NCI-H526 (cell line): ENCODE measurements at regions not wholly inside any gene's neighbourhood (a gene's known extent, or its start where the extent isn't known, plus 50 kb on each side); places are given as distances from the start of the nearest gene placed in this dataset.

ENCODE experiments used
- DNase-seq, 2 experiments: peaks; one replicate each; lab custom pipeline; 2025; lab: John Stamatoyannopoulos, UW

GRCh38 chr21:29228306-29228705 is 70.4 kb upstream of the BACH1 start:
- no peak for DNase-seq

- DNase-seq, result no peak
These were observed 68.0 kb upstream of the BACH1 start for GRCh38 chr21:29230551-29231261.

GRCh38 chr21:29231756-29232529 is 66.8 kb upstream of the BACH1 start:
- DNase-seq, result no peak

- no peak for DNase-seq
These were observed 66.0 kb upstream of the BACH1 start for GRCh38 chr21:29232530-29233255.

GRCh38 chr21:29233256-29233546 is 65.5 kb upstream of the BACH1 start:
- DNase-seq, result no peak

GRCh38 chr21:29233611-29234540 is 64.8 kb upstream of the BACH1 start:
- no peak for DNase-seq

GRCh38 chr21:29235714-29236197 is 63.0 kb upstream of the BACH1 start:
- DNase-seq, result no peak

- no peak for DNase-seq
These were observed 62.5 kb upstream of the BACH1 start for GRCh38 chr21:29236201-29236600.

- DNase-seq, result no peak
These were observed 61.3 kb upstream of the BACH1 start for GRCh38 chr21:29237110-29238052.

- no peak for DNase-seq
These were observed 60.4 kb upstream of the BACH1 start for GRCh38 chr21:29238053-29238966.

- DNase-seq, result no peak
These were observed 59.8 kb upstream of the BACH1 start for GRCh38 chr21:29238967-29239290.

- no peak for DNase-seq
These were observed 58.6 kb upstream of the BACH1 start for GRCh38 chr21:29240136-29240535.

- DNase-seq, result peak in 1 of 2 experiments; percentile 25
These were observed 56.5 kb upstream of the BACH1 start for GRCh38 chr21:29242201-29242600.

GRCh38 chr21:29243188-29243587 is 55.5 kb upstream of the BACH1 start:
- DNase-seq, result no peak

GRCh38 chr21:29245104-29245643 is 53.5 kb upstream of the BACH1 start:
- no peak for DNase-seq

GRCh38 chr21:29245863-29246262 is 52.9 kb upstream of the BACH1 start:
- DNase-seq, result no peak

- no peak for DNase-seq
These were observed 52.1 kb upstream of the BACH1 start for GRCh38 chr21:29246614-29247013.

GRCh38 chr21:29248124-29248523 is 50.6 kb upstream of the BACH1 start:
- DNase-seq, result no peak
